Progenitor cell of endocrine pancreas (in vitro differentiated cells): ENCODE measurements at regions not wholly inside any gene's neighbourhood (a gene's known extent, or its start where the extent isn't known, plus 50 kb on each side); places are given as distances from the start of the nearest gene placed in this dataset.

Source experiments
- DNase-seq: peaks from one replicate; pipeline ENCODE4 v3.0.0; 2021; ENCODE audit warnings: low spot score; ENCODE audit not compliant: unreplicated experiment
- H3K27ac Mint-ChIP-seq: 2 replicates; pipeline ENCODE4 v1.8.0; 2021; ENCODE audit warnings: mild to moderate bottlenecking, moderate library complexity, mixed read lengths
- H3K27me3 Mint-ChIP-seq: 2 replicates; pipeline ENCODE4 v1.8.0; 2021; ENCODE audit warnings: mixed read lengths
- H3K36me3 Mint-ChIP-seq: 2 replicates; pipeline ENCODE4 v1.8.0; 2022; ENCODE audit warnings: mixed read lengths; ENCODE audit not compliant: insufficient read depth
- H3K4me1 Mint-ChIP-seq: 2 replicates; pipeline ENCODE4 v1.8.0; 2021; ENCODE audit warnings: low read depth, mixed read lengths
- H3K4me3 Mint-ChIP-seq: 2 replicates; pipeline ENCODE4 v1.8.0; 2021; ENCODE audit warnings: low read depth, mild to moderate bottlenecking, moderate library complexity, mixed read lengths
- H3K9me3 Mint-ChIP-seq: 2 replicates; pipeline ENCODE4 v1.8.0; 2021; ENCODE audit warnings: low read depth, mixed read lengths
- TF ChIP-seq, protein P1 (sequence below): fragments of 200-600 bp; sonication (generic); IDR thresholded peaks from one replicate; pipeline ENCODE4 v1.5.0; 2021; ENCODE audit warnings: antibody characterized with exemption, mild to moderate bottlenecking; ENCODE audit not compliant: unreplicated experiment

DNA sequence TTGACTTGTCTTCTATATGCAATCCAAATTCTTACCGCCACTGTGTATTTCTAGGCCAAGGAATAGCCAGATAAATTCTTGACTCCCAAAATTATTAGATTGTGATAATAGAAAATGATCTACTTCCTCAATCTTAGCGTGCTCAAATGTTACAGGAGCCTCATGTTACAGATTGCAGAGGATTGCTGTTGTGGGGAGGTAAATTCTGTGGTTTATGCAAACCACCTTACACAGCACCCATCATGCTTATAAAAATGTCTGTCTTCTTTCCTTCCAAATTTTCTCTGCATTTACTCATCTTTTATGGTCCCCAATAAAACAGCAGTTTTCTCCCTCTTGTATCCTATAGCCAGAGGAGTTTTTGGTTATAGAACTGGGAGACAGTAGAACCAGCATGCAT lies 420.2 kb upstream of the ROBO1 start:
- Mint-ChIP-seq H3K36me3 (no peaks in the 10 kb centered on the region), H3K4me1 (peaks cover 23% of the 10 kb centered on the region), H3K27ac (no peak overlapping the region), H3K4me3 (no peak overlapping the region), H3K27me3 (no peaks in the 10 kb centered on the region), H3K9me3 (no peaks in the 10 kb centered on the region)
- TF ChIP-seq, protein P1, sequence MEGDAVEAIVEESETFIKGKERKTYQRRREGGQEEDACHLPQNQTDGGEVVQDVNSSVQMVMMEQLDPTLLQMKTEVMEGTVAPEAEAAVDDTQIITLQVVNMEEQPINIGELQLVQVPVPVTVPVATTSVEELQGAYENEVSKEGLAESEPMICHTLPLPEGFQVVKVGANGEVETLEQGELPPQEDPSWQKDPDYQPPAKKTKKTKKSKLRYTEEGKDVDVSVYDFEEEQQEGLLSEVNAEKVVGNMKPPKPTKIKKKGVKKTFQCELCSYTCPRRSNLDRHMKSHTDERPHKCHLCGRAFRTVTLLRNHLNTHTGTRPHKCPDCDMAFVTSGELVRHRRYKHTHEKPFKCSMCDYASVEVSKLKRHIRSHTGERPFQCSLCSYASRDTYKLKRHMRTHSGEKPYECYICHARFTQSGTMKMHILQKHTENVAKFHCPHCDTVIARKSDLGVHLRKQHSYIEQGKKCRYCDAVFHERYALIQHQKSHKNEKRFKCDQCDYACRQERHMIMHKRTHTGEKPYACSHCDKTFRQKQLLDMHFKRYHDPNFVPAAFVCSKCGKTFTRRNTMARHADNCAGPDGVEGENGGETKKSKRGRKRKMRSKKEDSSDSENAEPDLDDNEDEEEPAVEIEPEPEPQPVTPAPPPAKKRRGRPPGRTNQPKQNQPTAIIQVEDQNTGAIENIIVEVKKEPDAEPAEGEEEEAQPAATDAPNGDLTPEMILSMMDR: no peak
- no peak for DNase-seq

DNA sequence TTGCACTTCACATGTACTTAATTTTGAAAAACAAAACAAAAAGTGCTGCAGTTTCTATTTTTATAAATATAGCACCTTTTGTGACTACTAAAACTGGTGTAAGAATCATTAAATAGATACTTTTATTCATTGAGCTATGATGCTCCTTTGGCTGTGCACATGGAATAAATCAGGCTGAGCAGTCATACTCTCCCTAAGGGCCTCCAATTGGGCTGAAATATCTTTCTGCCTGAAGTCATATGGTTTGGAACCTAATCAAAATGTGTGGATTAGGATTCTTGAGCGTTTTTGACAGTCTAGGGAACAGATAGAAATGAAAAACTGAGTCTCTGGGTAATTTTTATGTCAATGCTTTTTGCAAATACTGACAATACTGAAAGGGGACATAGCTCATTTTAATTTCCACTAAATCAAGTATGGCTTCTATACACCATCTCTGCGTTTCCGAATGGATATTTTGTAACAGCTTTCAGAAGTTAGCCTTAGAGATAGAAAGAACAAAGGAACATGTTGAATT lies 392.2 kb upstream of the ROBO1 start:
- H3K36me3 Mint-ChIP-seq: no peaks in the 10 kb centered on the region

DNA sequence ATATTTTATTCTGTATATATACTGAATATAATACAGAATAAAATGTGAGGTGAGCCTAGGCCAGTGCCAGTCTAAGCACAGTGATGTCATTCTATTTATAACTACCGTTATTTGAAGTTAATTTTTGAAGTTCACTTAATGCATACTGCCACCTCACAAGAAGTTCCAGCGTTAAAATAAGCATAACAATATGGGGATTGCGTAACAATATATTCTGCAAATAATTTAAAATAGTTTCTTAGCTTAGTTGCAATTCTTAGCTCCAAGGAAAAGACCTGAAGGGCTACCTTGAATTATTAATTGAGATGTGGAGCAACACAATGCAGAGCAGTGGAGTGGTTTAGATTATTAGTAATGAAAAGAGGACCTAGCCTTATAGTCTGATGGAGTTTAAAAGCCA lies 390.5 kb upstream of the ROBO1 start:
- no peaks in the 10 kb centered on the region for H3K36me3 Mint-ChIP-seq
- no peak overlapping the region for H3K4me3 Mint-ChIP-seq
- H3K27me3 Mint-ChIP-seq: no peaks in the 10 kb centered on the region
- peaks cover 4% of the 10 kb centered on the region for H3K4me1 Mint-ChIP-seq
- H3K9me3 Mint-ChIP-seq: no peaks in the 10 kb centered on the region
- H3K27ac Mint-ChIP-seq: no peak overlapping the region
- TF ChIP-seq, protein P1: no peak
- no peak for DNase-seq

More for the DNA sequence above, 392.2 kb upstream of the ROBO1 start:
- H3K27ac Mint-ChIP-seq: no peak overlapping the region
- H3K27me3 Mint-ChIP-seq: no peaks in the 10 kb centered on the region
- H3K4me3 Mint-ChIP-seq: no peak overlapping the region
- peaks cover 4% of the 10 kb centered on the region for H3K4me1 Mint-ChIP-seq
- H3K9me3 Mint-ChIP-seq: no peaks in the 10 kb centered on the region
- TF ChIP-seq, protein P1: no peak
- no peak for DNase-seq

DNA sequence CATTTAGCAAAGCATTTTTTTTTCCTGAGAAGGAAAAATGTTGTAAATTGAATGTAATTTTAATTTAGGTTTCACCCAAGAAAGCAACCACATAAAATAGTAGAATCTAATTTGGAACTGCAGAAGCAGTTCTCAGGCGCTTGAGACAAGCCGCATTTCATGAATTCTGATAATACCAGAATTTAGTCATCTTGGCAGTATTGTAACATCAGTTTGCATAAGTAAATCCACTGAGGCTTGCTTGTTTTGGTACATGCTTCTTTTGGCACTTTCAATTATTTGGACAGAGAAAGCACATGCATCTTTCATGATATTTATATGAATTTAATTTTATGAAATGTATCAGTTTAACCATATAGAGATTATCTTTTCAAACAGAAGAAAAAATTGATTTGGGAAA lies 389.7 kb upstream of the ROBO1 start:
- TF ChIP-seq, protein P1: no peak
- no peak for DNase-seq
- Mint-ChIP-seq H3K36me3 (no peaks in the 10 kb centered on the region), H3K27ac (no peak overlapping the region), H3K4me1 (peaks cover 4% of the 10 kb centered on the region), H3K27me3 (no peaks in the 10 kb centered on the region), H3K9me3 (no peaks in the 10 kb centered on the region), H3K4me3 (no peak overlapping the region)

DNA sequence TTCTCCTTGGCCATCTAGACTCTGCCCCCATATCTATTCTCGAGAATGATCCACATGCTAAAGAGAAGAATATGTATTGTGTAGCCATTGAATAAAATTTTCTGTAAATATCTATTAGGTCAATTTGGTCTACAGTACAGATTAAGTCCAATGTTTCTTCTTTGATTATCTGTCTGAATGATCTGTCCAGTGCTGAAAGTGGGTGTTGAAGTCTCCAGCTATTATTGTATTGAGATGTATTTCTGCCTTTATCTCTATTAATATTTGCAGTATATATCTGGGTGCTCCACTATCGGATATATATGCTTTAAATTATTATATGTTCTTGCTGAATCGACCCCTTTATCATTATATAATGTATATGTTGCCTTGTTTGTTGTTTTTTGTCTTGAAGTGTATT lies 384.9 kb upstream of the ROBO1 start:
- Mint-ChIP-seq H3K9me3 (peaks cover 9% of the 10 kb centered on the region), H3K27ac (no peak overlapping the region)

More for the DNA sequence above, 384.9 kb upstream of the ROBO1 start:
- Mint-ChIP-seq H3K4me3 (no peak overlapping the region), H3K27me3 (no peaks in the 10 kb centered on the region), H3K4me1 (peaks cover 2% of the 10 kb centered on the region), H3K36me3 (no peaks in the 10 kb centered on the region)
- TF ChIP-seq, protein P1: no peak
- no peak for DNase-seq
